Activated B cell treated with CpG ODN at 0.5 μM for 24 hours (primary cell): ENCODE measurements at regions not wholly inside any gene's neighbourhood (a gene's known extent, or its start where the extent isn't known, plus 50 kb on each side); places are given as distances from the start of the nearest gene placed in this dataset.

Source experiments
- ATAC-seq: fragments of 200-7000 bp; cut with Tn5 transposase; one replicate; pipeline ENCODE4 v1.10.0; 2021; ENCODE audit warnings: low read depth, mild to moderate bottlenecking, moderate library complexity
- CTCF ChIA-PET: fragments of 350-600 bp; sonication (Branson Sonifier 250); formaldehyde crosslinking; loops from one replicate; lab custom pipeline; 2021; ENCODE audit warnings: antibody characterized with exemption; lab: Charles Lee
- POLR2A ChIA-PET: fragments of 350-600 bp; sonication (Branson Sonifier 250); formaldehyde crosslinking; loops from one replicate; lab custom pipeline; 2021; ENCODE audit warnings: antibody characterized with exemption; lab: Charles Lee
- DNase-seq: peaks from one replicate; pipeline ENCODE4 v3.0.0; 2022
- H3K27ac Mint-ChIP-seq: one replicate; pipeline ENCODE4 v1.8.0; 2020; ENCODE audit warnings: mixed read lengths
- H3K27me3 Mint-ChIP-seq: one replicate; pipeline ENCODE4 v1.8.0; 2021; ENCODE audit warnings: mixed read lengths
- H3K36me3 Mint-ChIP-seq: one replicate; pipeline ENCODE4 v1.8.0; 2021; ENCODE audit warnings: low read depth, mixed read lengths
- H3K4me1 Mint-ChIP-seq: one replicate; pipeline ENCODE4 v1.8.0; 2021; ENCODE audit warnings: mixed read lengths
- H3K4me3 Mint-ChIP-seq: one replicate; pipeline ENCODE4 v1.8.0; 2020; ENCODE audit warnings: mild to moderate bottlenecking, mixed read lengths
- H3K9me3 Mint-ChIP-seq: one replicate; pipeline ENCODE4 v1.8.0; 2020; ENCODE audit warnings: mixed read lengths
- intact Hi-C: fragments of 100-400 bp; cut with micrococcal nuclease; formaldehyde crosslinking; loops from one replicate; pipeline ENCODE4 v1.15.1; 2024
- TF ChIP-seq, protein P1 (sequence below): fragments of 200-600 bp; IDR thresholded peaks from one replicate; pipeline ENCODE4 v1.8.0; 2022; ENCODE audit warnings: antibody characterized with exemption, mild to moderate bottlenecking

DNA sequence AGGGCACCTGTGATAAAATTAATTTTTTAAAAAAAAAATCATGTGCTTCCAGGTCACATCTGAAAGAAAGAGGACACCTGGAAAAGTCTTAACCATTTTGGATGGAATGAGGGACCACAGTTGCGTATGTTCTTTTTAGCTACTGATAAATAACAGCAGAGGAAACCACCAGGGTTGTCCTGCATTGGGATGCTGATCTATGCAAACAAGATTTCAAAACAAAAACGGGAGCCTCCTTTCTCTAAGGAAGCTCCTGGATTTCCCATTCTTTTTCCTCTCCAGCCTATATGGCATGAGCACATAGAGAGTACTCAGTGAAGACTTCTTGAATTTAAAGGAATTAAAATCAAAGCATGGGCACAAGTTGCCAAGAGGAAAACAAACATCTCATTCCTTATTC, 145.6 kb upstream of the THBS1 start:
- ChIA-PET CTCF (no interaction called here), POLR2A (no interaction called here)
- no peak overlapping the region for H3K27ac Mint-ChIP-seq
- intact Hi-C loops = no loop called here
- H3K9me3 Mint-ChIP-seq = no peaks in the 10 kb centered on the region
- no peak overlapping the region for H3K4me3 Mint-ChIP-seq
- no peaks in the 10 kb centered on the region for H3K4me1 Mint-ChIP-seq
- TF ChIP-seq, protein P1, sequence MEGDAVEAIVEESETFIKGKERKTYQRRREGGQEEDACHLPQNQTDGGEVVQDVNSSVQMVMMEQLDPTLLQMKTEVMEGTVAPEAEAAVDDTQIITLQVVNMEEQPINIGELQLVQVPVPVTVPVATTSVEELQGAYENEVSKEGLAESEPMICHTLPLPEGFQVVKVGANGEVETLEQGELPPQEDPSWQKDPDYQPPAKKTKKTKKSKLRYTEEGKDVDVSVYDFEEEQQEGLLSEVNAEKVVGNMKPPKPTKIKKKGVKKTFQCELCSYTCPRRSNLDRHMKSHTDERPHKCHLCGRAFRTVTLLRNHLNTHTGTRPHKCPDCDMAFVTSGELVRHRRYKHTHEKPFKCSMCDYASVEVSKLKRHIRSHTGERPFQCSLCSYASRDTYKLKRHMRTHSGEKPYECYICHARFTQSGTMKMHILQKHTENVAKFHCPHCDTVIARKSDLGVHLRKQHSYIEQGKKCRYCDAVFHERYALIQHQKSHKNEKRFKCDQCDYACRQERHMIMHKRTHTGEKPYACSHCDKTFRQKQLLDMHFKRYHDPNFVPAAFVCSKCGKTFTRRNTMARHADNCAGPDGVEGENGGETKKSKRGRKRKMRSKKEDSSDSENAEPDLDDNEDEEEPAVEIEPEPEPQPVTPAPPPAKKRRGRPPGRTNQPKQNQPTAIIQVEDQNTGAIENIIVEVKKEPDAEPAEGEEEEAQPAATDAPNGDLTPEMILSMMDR = no peak
- DNase-seq = no peak
- no peak for ATAC-seq
- H3K36me3 Mint-ChIP-seq = no peaks in the 10 kb centered on the region
- peaks cover 5% of the 10 kb centered on the region for H3K27me3 Mint-ChIP-seq

GRCh38 chr15:39438260-39438659, 142.6 kb upstream of the THBS1 start:
- Mint-ChIP-seq H3K4me3 (no peak overlapping the region), H3K9me3 (no peaks in the 10 kb centered on the region), H3K27ac (no peak overlapping the region), H3K4me1 (no peaks in the 10 kb centered on the region), H3K27me3 (no peaks in the 10 kb centered on the region), H3K36me3 (no peaks in the 10 kb centered on the region)
- DNase-seq (no peak), ATAC-seq (no peak)
- intact Hi-C loops = no loop called here
- CTCF ChIA-PET = no interaction called here
- TF ChIP-seq, protein P1 = no peak
- POLR2A ChIA-PET = no interaction called here

DNA sequence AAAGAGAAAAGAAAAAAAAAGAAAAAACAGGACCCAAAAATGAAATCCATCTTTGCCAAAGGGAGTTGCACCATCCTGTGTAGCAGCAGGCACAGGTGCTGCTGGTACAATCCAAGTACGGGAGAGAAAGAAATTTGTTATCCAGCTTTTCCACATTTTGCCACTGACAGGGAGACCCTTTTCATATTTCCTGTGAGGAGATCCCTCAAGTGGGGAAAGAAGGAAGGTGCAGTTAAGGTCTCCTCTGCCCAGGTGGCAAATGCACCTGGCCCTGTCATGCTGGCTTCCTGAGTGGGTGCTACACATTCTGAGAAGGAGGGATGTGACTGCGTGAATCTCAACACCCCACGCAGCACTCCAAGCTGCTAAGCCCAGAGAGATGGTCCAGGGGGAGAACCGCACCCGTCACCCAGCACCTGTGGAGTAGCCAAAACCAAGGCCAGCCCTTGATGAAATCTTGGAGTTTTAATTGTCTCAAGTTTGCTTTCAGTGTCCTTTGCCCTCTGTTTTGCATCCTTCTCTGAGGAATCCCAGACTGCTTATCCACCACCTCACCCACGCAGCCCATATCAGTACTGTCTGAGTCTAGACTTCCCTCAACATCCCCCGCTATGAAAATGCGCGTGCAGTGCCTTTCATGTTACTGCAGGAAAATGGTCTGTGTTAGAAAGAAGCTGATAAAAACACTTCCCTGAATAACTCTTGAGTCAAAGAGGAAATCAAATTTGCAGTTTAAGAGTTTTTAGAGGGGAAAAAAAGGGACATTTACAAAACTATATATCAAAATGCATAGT, 141.9 kb upstream of the THBS1 start:
- TF ChIP-seq, protein P1 = no peak
- CTCF ChIA-PET = no interaction called here
- Mint-ChIP-seq H3K4me3 (no peak overlapping the region), H3K9me3 (no peaks in the 10 kb centered on the region), H3K4me1 (no peaks in the 10 kb centered on the region), H3K27me3 (no peaks in the 10 kb centered on the region), H3K36me3 (no peaks in the 10 kb centered on the region), H3K27ac (no peak overlapping the region)
- DNase-seq (no peak), ATAC-seq (no peak)
- intact Hi-C loops = no loop called here
- POLR2A ChIA-PET = no interaction called here

DNA sequence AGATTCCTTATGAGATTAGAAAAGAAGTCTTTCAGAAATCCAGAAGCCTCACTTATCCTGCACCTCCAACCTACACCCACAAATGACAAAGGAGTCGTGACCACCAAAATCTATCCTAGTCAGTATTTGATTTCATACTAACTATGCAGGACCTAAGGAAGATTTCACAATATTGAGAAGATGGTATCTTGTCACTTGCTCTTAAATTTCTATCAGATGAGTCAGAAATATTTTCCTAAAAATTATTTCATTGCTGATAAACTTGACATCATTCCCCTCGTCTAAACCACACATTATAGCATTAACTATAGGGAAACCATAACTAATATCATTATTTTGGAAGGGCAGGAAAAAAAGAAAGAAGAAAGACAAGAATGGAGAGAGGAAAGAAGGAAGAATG, 138.0 kb upstream of the THBS1 start:
- TF ChIP-seq, protein P1 = no peak
- H3K36me3 Mint-ChIP-seq = no peaks in the 10 kb centered on the region
- H3K27me3 Mint-ChIP-seq = no peaks in the 10 kb centered on the region

DNA sequence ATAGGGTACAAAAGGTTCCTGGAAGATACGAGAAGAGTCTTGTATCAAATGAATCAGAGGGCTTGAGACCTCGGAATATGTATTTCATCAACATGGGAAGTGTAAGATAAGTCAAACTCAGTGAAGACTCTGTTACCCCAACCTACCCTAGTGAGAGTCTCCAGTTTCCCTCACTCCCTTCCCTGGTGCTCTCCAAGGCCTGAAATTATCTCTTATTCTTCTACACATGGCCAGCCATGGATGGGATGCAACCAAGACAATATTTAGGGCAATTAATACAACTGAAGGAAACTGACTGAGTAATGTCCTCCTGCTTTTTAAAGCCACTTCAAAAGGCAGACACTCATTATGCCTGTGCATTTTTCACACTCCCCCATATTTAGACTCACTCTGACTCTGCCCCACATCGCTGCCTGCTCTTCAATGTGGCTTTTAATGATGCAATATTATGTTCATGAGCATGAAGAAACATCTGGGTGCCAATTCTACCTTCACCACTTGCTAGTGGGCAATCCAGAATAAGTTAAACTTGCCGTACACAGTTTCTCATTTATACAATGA, 137.1 kb upstream of the THBS1 start:
- ChIA-PET POLR2A (no interaction called here), CTCF (no interaction called here)
- ATAC-seq (no peak), DNase-seq (no peak)
- no peak overlapping the region for H3K27ac Mint-ChIP-seq
- TF ChIP-seq, protein P1 = no peak
- no peaks in the 10 kb centered on the region for H3K9me3 Mint-ChIP-seq
- intact Hi-C loops = no loop called here
- H3K27me3 Mint-ChIP-seq = no peaks in the 10 kb centered on the region
- no peak overlapping the region for H3K4me3 Mint-ChIP-seq
- no peaks in the 10 kb centered on the region for H3K36me3 Mint-ChIP-seq
- H3K4me1 Mint-ChIP-seq = no peaks in the 10 kb centered on the region

More for the DNA sequence above, 138.0 kb upstream of the THBS1 start:
- Mint-ChIP-seq H3K4me1 (no peaks in the 10 kb centered on the region), H3K4me3 (no peak overlapping the region), H3K9me3 (no peaks in the 10 kb centered on the region), H3K27ac (no peak overlapping the region)
- ATAC-seq = no peak
- intact Hi-C loops = no loop called here
- POLR2A ChIA-PET = no interaction called here
- no peak for DNase-seq
- CTCF ChIA-PET = no interaction called here
